A549 (cell line): ENCODE measurements at regions not wholly inside any gene's neighbourhood (a gene's known extent, or its start where the extent isn't known, plus 50 kb on each side); places are given as distances from the start of the nearest gene placed in this dataset.

ENCODE experiments used
- EHF ChIP-seq: fragments of 250-450 bp; sonication (Bioruptor Pico); IDR thresholded peaks from 2 replicates; pipeline ENCODE4 v1.5.0; 2020; ENCODE audit warnings: mild to moderate bottlenecking
- HMGXB4 ChIP-seq: fragments of 250-450 bp; sonication (Bioruptor Pico); IDR thresholded peaks from 2 replicates; pipeline ENCODE4 v1.5.0; 2021; ENCODE audit warnings: mild to moderate bottlenecking, moderate library complexity, borderline replicate concordance
- MAFK ChIP-seq: fragments of 450-650 bp; IDR thresholded peaks from 2 replicates; pipeline ENCODE4 v1.6.1; 2014; ENCODE audit not compliant: partially characterized antibody
- POLR2A ChIP-seq: IDR thresholded peaks from 2 replicates; pipeline ENCODE4 v1.6.1; 2012; ENCODE audit warnings: mild to moderate bottlenecking, low read length
- SMC3 ChIP-seq: fragments of >200 bp; sonication (Bioruptor Twin); formaldehyde crosslinking; IDR thresholded peaks from 3 replicates; pipeline ENCODE4 v1.6.1; 2018; ENCODE audit warnings: inconsistent platforms

- TF ChIP-seq SMC3 (no peak), EHF (CRISPR knock-in tag) (no peak), POLR2A (no peak), HMGXB4 (CRISPR knock-in tag) (no peak), MAFK (no peak)
These were observed 226.8 kb downstream of the MC4R start for GRCh38 chr18:60145776-60146175.
